ENCODE measurements at regions not wholly inside any gene's neighbourhood (a gene's known extent, or its start where the extent isn't known, plus 50 kb on each side); places are given as distances from the start of the nearest gene placed in this dataset.

GRCh38 chr9:12170456-12170855 is 522.7 kb upstream of the TYRP1 start:
- H3K36me3 ChIP-seq, result no peaks in the 10 kb centered on the region
- DNase-seq (no peak), ATAC-seq (no peak)
- H3K27ac ChIP-seq, result no peak overlapping the region
- H3K4me3 ChIP-seq, result no peak overlapping the region
- no peaks in the 10 kb centered on the region for H3K9me3 ChIP-seq
- no peak for TF ChIP-seq CTCF (IDR thresholded peaks at IDR 0.05)
- no peaks in the 10 kb centered on the region for H3K4me1 ChIP-seq
- H3K27me3 ChIP-seq (ENCODE audit: low read depth), result no peaks in the 10 kb centered on the region
- intact Hi-C loops (cut with DNase I), result no loop called here

GRCh38 chr9:12178634-12179033 is 514.6 kb upstream of the TYRP1 start:
- intact Hi-C loops (cut with DNase I), result no loop called here
- Histone ChIP-seq H3K4me3 (no peak overlapping the region), H3K4me1 (no peaks in the 10 kb centered on the region), H3K27ac (no peak overlapping the region), H3K27me3 (ENCODE audit: low read depth) (no peaks in the 10 kb centered on the region), H3K9me3 (no peaks in the 10 kb centered on the region), H3K36me3 (no peaks in the 10 kb centered on the region)
- TF ChIP-seq CTCF (IDR thresholded peaks at IDR 0.05), result no peak
- DNase-seq (no peak), ATAC-seq (no peak)

GRCh38 chr9:12182806-12183205 is 510.4 kb upstream of the TYRP1 start:
- TF ChIP-seq CTCF (IDR thresholded peaks at IDR 0.05), result no peak
- Histone ChIP-seq H3K27ac (no peak overlapping the region), H3K4me3 (no peak overlapping the region), H3K27me3 (ENCODE audit: low read depth) (no peaks in the 10 kb centered on the region), H3K36me3 (no peaks in the 10 kb centered on the region), H3K4me1 (no peaks in the 10 kb centered on the region), H3K9me3 (no peaks in the 10 kb centered on the region)
- DNase-seq, result no peak
- intact Hi-C loops (cut with DNase I), result no loop called here
- no peak for ATAC-seq

GRCh38 chr9:12183321-12183720 is 509.9 kb upstream of the TYRP1 start:
- intact Hi-C loops (cut with DNase I), result no loop called here
- Histone ChIP-seq H3K27me3 (ENCODE audit: low read depth) (no peaks in the 10 kb centered on the region), H3K27ac (no peak overlapping the region), H3K4me3 (no peak overlapping the region), H3K4me1 (no peaks in the 10 kb centered on the region), H3K36me3 (no peaks in the 10 kb centered on the region), H3K9me3 (no peaks in the 10 kb centered on the region)
- no peak for DNase-seq
- TF ChIP-seq CTCF (IDR thresholded peaks at IDR 0.05), result no peak
- no peak for ATAC-seq

GRCh38 chr9:12185856-12186255 is 507.3 kb upstream of the TYRP1 start:
- Histone ChIP-seq H3K9me3 (no peaks in the 10 kb centered on the region), H3K36me3 (no peaks in the 10 kb centered on the region), H3K27ac (no peak overlapping the region), H3K4me1 (no peaks in the 10 kb centered on the region), H3K4me3 (no peak overlapping the region), H3K27me3 (ENCODE audit: low read depth) (no peaks in the 10 kb centered on the region)
- no peak for DNase-seq
- no peak for TF ChIP-seq CTCF (IDR thresholded peaks at IDR 0.05)
- intact Hi-C loops (cut with DNase I), result no loop called here
- ATAC-seq, result no peak

GRCh38 chr9:12191630-12192029 is 501.6 kb upstream of the TYRP1 start:
- intact Hi-C loops (cut with DNase I), result no loop called here
- Histone ChIP-seq H3K36me3 (no peaks in the 10 kb centered on the region), H3K4me3 (no peak overlapping the region), H3K4me1 (no peaks in the 10 kb centered on the region), H3K9me3 (no peaks in the 10 kb centered on the region), H3K27ac (no peak overlapping the region), H3K27me3 (ENCODE audit: low read depth) (no peaks in the 10 kb centered on the region)
- no peak for TF ChIP-seq CTCF (IDR thresholded peaks at IDR 0.05)
- DNase-seq, result no peak
- ATAC-seq, result no peak
